Right atrium auricular region (tissue), 2 donors: ENCODE measurements at regions not wholly inside any gene's neighbourhood (a gene's known extent, or its start where the extent isn't known, plus 50 kb on each side); places are given as distances from the start of the nearest gene placed in this dataset.
"Not testable (repeated sequence)": the region's sequence is repeated elsewhere in the genome, so short reads cannot be mapped to it uniquely, and the experiment has no call there.

Experiments used
- DNase-seq: peaks from one replicate; pipeline ENCODE4 v3.0.0-alpha.2; 2019; ENCODE audit warnings: low spot score
- H3K27ac ChIP-seq, 2 donors: fragments of 200-600 bp; sonication (generic); 1 replicate in 1 of 2; 2 replicates in 1 of 2; pipeline ENCODE4 v1.5.1; 2016 to 2019
- H3K27me3 ChIP-seq, 2 donors: fragments of 200-600 bp; sonication (generic); one replicate each; pipeline versions ENCODE4 v1.5.1 to v1.6.0; 2017 to 2019
- H3K36me3 ChIP-seq: fragments of 200-600 bp; sonication (generic); one replicate; pipeline ENCODE4 v1.5.1; 2016
- H3K4me1 ChIP-seq, 2 donors: fragments of 200-600 bp; sonication (generic); one replicate each; pipeline versions ENCODE4 v1.5.1 to v1.6.0; 2017 to 2019
- H3K4me3 ChIP-seq, 2 donors: fragments of 200-600 bp; sonication (generic); 1 replicate in 1 of 2; 2 replicates in 1 of 2; pipeline ENCODE4 v1.5.1; 2017 to 2019; ENCODE audit warnings: mild to moderate bottlenecking in 1 of 2, moderate library complexity in 1 of 2
- H3K9me3 ChIP-seq, 2 donors: fragments of 200-600 bp; sonication (generic); one replicate each; pipeline ENCODE4 v1.5.1; 2019
- TF ChIP-seq, protein P1 (sequence below), 2 donors: fragments of 200-600 bp; sonication (generic); IDR thresholded peaks; one replicate each; pipeline ENCODE4 v1.5.1; 2019; ENCODE audit warnings: antibody characterized with exemption in 2 of 2

DNA sequence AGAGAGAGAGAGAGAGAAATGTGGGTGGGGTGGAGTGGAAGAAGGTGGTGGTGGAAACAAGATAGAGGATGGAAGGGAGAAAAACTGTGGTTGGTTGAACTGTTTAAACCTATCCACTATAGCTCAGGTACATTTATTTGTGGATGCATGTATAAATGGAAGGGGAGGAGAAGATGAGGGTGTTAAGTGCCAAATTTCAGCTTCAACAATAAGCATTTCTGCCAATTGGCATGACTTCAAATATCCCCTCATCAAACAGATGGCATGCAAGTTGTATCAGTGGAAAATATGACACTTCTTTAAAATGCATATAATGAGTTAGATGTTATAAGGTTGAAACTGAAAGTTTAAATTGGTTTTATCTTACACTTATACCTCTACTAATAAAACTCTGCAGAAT is 216.1 kb downstream of the LMBRD1 start:
- Histone ChIP-seq H3K4me1 (no peaks in the 10 kb centered on the region), H3K36me3 (no peaks in the 10 kb centered on the region), H3K27me3 (no peaks in the 10 kb centered on the region), H3K4me3 (no peak overlapping the region), H3K27ac (no peak overlapping the region), H3K9me3 (no peaks in the 10 kb centered on the region)
- no peak for DNase-seq
- TF ChIP-seq, protein P1, sequence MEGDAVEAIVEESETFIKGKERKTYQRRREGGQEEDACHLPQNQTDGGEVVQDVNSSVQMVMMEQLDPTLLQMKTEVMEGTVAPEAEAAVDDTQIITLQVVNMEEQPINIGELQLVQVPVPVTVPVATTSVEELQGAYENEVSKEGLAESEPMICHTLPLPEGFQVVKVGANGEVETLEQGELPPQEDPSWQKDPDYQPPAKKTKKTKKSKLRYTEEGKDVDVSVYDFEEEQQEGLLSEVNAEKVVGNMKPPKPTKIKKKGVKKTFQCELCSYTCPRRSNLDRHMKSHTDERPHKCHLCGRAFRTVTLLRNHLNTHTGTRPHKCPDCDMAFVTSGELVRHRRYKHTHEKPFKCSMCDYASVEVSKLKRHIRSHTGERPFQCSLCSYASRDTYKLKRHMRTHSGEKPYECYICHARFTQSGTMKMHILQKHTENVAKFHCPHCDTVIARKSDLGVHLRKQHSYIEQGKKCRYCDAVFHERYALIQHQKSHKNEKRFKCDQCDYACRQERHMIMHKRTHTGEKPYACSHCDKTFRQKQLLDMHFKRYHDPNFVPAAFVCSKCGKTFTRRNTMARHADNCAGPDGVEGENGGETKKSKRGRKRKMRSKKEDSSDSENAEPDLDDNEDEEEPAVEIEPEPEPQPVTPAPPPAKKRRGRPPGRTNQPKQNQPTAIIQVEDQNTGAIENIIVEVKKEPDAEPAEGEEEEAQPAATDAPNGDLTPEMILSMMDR (IDR thresholded peaks at IDR 0.05) = no peak

DNA sequence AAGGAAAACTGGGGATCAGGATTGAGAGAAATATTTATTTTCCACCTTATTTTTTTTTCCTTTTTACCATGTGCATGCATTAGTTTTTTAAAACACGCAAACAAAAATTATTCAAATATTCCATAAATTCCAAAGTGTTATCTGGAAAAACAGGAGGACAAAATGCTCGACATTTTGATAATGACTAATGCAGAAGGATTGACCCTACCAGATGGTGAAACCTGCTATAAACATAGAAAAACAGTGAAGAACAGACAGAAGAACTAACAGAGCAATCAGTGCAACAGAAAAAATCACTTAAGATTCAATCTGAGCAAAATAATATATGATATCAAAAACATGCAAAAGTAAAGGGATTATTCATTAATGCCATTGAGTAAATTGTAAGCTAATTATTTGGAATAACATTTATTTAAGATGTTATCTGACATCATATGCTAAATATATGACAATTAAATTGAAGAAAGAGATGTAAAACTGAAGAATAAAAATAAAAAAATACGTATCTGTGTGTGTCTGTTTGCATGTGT is 218.4 kb downstream of the LMBRD1 start:
- Histone ChIP-seq H3K36me3 (no peaks in the 10 kb centered on the region), H3K4me3 (no peak overlapping the region), H3K4me1 (no peaks in the 10 kb centered on the region), H3K27me3 (no peaks in the 10 kb centered on the region), H3K27ac (no peak overlapping the region), H3K9me3 (no peaks in the 10 kb centered on the region)
- TF ChIP-seq, protein P1 (IDR thresholded peaks at IDR 0.05) = no peak
- no peak for DNase-seq

DNA sequence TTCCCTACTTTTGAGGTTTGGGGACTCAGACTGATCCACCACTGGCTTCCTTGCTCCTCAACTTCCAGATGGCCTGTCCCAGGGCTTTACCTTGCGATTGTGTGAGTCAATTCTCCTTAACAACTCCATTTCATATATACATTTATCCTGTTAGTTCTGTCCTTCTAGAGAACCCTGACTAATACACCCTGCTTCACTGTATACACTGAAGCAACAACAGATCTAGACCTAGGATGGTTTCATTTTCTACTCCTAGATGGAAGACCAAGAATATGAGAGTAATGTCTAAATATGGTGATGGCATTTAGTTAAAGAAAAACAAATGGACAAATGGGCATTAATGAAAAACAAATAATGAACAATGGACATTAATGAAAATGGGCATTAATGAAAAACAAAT is 225.6 kb downstream of the LMBRD1 start:
- no peaks in the 10 kb centered on the region for H3K36me3 ChIP-seq
- no peaks in the 10 kb centered on the region for H3K9me3 ChIP-seq
- no peak for DNase-seq
- TF ChIP-seq, protein P1 (IDR thresholded peaks at IDR 0.05) = no peak
- H3K4me1 ChIP-seq = no peaks in the 10 kb centered on the region
- no peaks in the 10 kb centered on the region for H3K27me3 ChIP-seq
- no peak overlapping the region for H3K27ac ChIP-seq
- no peak overlapping the region for H3K4me3 ChIP-seq

DNA sequence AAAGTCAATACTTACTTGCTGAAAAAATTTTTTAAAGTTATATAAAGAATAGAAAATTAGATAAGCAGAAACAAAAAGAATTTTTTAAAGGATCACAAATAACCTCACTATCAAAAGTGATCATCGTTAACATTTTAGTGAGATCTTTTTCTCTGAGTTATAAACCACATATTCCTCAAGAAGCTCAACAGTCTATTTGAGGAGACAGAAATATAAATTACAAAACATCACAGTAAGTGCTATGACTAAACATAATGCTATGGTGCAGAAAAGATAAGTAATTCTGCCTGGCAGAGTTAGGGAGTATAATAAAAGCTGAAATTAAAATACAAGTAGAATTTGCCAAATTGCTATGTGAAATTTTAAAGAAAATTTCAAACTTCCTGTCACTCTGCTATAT is 226.7 kb downstream of the LMBRD1 start:
- Histone ChIP-seq H3K36me3 (no peaks in the 10 kb centered on the region), H3K4me1 (no peaks in the 10 kb centered on the region), H3K4me3 (no peak overlapping the region), H3K9me3 (no peaks in the 10 kb centered on the region), H3K27me3 (no peaks in the 10 kb centered on the region), H3K27ac (no peak overlapping the region)
- TF ChIP-seq, protein P1 (IDR thresholded peaks at IDR 0.05) = no peak
- no peak for DNase-seq

DNA sequence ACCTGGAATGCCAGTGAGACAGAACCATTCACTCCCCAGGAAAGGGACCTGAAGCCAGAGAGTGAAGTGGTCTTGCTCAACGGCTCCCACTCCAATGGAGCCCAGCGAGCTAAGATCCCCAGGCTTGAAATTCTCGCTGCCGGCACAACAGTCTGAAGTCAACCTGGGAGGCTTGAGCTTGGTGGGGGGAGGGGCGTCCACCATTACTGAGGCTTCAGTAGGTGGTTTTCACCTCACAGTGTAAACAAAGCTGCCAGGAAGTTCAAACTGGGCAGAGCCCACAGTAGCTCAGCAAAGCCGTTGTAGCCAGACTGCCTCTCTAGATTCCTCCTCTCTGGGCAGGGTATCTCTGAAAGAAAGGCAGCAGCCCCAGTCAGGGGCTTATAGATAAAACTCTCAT is 236.2 kb downstream of the LMBRD1 start:
- not testable (repeated sequence) for H3K4me1 ChIP-seq, H3K27me3 ChIP-seq, H3K9me3 ChIP-seq, H3K27ac ChIP-seq, H3K36me3 ChIP-seq, DNase-seq, H3K4me3 ChIP-seq

DNA sequence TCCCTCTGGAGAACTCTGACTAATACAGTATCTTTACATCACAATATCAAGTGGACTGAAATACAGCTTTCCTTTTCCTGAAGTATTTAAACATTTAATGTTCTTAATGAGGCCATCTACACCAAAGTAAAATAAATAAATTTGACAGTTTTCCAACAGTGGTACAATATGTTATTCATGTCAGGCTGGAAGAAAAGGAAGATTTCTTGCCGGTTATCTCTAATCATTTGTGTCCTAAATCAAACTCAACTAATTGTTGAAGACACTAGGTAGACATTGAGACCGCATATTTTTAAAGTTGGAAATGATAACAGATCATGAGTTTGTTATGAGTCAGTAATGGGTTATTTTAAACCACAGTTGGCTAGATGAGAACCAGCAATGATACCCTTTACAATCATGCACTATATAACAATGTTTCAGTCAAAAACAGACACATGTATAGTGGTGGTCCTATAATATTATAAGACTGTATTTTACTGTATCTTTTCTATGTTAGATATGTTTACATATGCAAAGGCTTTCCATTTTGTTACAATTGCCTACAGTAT is 241.6 kb downstream of the LMBRD1 start:
- DNase-seq = no peak
- Histone ChIP-seq H3K4me1 (no peaks in the 10 kb centered on the region), H3K27me3 (no peaks in the 10 kb centered on the region), H3K27ac (no peak overlapping the region), H3K4me3 (no peak overlapping the region), H3K36me3 (no peaks in the 10 kb centered on the region), H3K9me3 (no peaks in the 10 kb centered on the region)
- TF ChIP-seq, protein P1 (IDR thresholded peaks at IDR 0.05) = no peak
